ENCODE measurements at regions not wholly inside any gene's neighbourhood (a gene's known extent, or its start where the extent isn't known, plus 50 kb on each side); places are given as distances from the start of the nearest gene placed in this dataset.

DNA sequence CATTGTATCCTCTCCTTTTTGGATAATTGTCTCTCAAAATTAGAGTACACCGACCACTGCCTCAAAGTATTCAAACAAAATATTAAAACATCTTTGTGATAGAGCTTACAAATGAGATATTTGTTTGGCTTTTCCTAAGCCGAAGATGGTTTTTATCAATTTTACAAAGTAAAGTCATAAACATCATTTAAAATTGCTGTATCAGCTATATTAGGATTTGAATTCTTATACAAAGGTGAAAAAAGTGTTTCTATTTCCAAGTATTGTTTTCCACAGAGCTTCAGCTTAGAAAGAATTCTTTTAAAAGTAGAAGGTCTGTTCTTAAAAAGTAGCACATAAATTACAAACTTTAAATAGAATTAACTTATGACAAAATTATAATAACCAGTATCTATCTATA lies 116.6 kb upstream of the IFNE start:
- Histone ChIP-seq H3K27me3 (ENCODE audit: low read depth) (peaks cover 24% of the 10 kb centered on the region), H3K27ac (replicated peaks) (no peak overlapping the region), H3K9me3 (replicated peaks) (no peaks in the 10 kb centered on the region), H3K4me3 (no peak overlapping the region), H3K4me1 (no peaks in the 10 kb centered on the region), H3K36me3 (no peaks in the 10 kb centered on the region)
- TF ChIP-seq, protein P1, sequence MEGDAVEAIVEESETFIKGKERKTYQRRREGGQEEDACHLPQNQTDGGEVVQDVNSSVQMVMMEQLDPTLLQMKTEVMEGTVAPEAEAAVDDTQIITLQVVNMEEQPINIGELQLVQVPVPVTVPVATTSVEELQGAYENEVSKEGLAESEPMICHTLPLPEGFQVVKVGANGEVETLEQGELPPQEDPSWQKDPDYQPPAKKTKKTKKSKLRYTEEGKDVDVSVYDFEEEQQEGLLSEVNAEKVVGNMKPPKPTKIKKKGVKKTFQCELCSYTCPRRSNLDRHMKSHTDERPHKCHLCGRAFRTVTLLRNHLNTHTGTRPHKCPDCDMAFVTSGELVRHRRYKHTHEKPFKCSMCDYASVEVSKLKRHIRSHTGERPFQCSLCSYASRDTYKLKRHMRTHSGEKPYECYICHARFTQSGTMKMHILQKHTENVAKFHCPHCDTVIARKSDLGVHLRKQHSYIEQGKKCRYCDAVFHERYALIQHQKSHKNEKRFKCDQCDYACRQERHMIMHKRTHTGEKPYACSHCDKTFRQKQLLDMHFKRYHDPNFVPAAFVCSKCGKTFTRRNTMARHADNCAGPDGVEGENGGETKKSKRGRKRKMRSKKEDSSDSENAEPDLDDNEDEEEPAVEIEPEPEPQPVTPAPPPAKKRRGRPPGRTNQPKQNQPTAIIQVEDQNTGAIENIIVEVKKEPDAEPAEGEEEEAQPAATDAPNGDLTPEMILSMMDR (IDR thresholded peaks at IDR 0.05; ENCODE audit: borderline replicate concordance) = no peak
- no peak for DNase-seq
- intact Hi-C loops (cut with micrococcal nuclease) = no loop called here

DNA sequence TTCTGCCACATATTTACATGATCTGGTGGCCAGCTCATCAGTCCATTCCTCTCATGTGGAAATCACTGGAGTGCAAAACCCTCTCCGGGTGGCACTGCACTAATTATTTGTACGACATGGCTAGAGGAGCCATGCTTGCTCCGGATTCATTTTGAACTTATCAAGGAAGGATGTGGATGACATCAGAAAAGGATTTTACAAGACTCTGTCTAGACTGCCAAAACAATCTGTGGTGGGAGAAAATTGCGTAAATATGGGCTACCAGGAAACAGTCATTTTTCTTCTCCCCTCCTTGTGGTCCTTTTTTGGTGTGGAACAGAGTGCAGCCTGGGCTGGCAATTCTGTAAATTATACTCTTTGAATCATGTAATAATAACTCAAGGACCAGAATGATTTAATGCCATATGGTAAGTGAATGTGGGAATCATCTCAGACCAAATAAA lies 123.4 kb upstream of the IFNE start:
- TF ChIP-seq, protein P1 (IDR thresholded peaks at IDR 0.05; ENCODE audit: borderline replicate concordance) = no peak
- intact Hi-C loops (cut with micrococcal nuclease) = no loop called here
- H3K27ac ChIP-seq (replicated peaks) = no peak overlapping the region
- H3K36me3 ChIP-seq = no peaks in the 10 kb centered on the region
- peaks cover 5% of the 10 kb centered on the region for H3K27me3 ChIP-seq (ENCODE audit: low read depth)
- no peak for DNase-seq
- no peaks in the 10 kb centered on the region for H3K9me3 ChIP-seq (replicated peaks)
- no peaks in the 10 kb centered on the region for H3K4me1 ChIP-seq
- no peak overlapping the region for H3K4me3 ChIP-seq

DNA sequence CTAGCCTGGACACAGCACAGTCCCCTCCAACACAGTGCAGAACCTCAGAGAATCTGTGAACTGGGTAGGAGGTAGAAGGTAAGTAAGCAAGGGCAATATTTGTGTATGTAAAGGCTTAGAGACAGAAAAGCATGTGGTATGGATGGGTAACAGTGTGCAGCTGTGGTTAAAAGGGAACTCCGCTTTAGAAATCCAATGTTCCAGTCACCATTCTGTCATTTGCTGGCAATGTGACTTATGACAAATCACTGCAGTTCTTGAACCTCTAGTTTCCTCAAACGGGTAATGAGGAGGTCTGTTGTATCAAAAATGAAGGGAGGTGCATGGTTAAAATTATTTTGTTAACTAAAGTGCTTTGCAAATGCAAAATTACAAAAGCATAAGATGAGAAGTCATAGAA lies 125.5 kb upstream of the IFNE start:
- TF ChIP-seq, protein P1 (IDR thresholded peaks at IDR 0.05; ENCODE audit: borderline replicate concordance) = no peak

DNA sequence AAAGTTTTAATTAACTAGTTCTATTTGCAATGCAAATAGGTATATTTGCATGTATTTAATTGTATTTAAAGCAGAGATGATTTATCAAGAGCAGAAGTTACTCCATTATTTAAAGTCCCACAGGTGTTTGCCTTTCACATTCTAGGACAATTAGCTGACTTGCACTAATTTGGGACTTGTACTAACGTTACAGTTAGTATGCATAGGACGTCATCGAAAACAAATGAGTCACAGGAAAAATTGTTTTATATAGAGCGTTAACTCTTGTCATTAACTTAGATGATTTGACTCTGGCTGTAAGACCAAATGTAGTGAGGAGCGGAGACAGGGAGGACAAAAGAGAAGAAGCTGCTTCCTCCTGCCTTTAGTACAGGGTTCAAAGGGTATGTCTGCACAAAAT lies 126.1 kb upstream of the IFNE start:
- no peaks in the 10 kb centered on the region for H3K9me3 ChIP-seq (replicated peaks)
- no peak overlapping the region for H3K4me3 ChIP-seq
- H3K27me3 ChIP-seq (ENCODE audit: low read depth) = peaks cover 2% of the 10 kb centered on the region
- H3K4me1 ChIP-seq = no peaks in the 10 kb centered on the region
- TF ChIP-seq, protein P1 (IDR thresholded peaks at IDR 0.05; ENCODE audit: borderline replicate concordance) = no peak
- H3K36me3 ChIP-seq = no peaks in the 10 kb centered on the region
- DNase-seq = no peak
- intact Hi-C loops (cut with micrococcal nuclease) = no loop called here
- no peak overlapping the region for H3K27ac ChIP-seq (replicated peaks)

More for the DNA sequence above, 125.5 kb upstream of the IFNE start:
- no peak overlapping the region for H3K27ac ChIP-seq (replicated peaks)
- intact Hi-C loops (cut with micrococcal nuclease) = no loop called here
- no peaks in the 10 kb centered on the region for H3K36me3 ChIP-seq
- H3K27me3 ChIP-seq (ENCODE audit: low read depth) = no peaks in the 10 kb centered on the region
- no peaks in the 10 kb centered on the region for H3K9me3 ChIP-seq (replicated peaks)
- no peaks in the 10 kb centered on the region for H3K4me1 ChIP-seq
- H3K4me3 ChIP-seq = no peak overlapping the region
- no peak for DNase-seq

DNA sequence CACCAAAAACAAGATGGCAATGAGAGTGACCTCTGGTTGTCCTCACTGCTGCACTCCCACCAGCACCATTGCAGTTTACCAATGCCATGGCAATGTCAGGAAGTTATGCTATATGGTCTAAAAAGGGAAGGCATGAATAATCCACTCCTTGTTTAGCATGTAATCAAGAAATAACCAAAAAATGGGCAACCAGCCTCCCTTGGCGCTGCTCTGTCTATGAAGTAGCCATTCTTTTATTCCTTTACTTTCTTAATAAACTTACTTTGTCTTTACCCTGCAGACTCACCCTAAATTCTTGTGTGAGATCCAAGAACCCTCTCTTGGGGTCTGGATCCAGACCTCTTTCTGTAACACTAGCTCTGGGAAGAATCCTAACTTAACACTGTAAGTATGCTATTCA lies 127.4 kb upstream of the IFNE start:
- TF ChIP-seq, protein P1 (IDR thresholded peaks at IDR 0.05; ENCODE audit: borderline replicate concordance) = no peak
- Histone ChIP-seq H3K27ac (replicated peaks) (no peak overlapping the region), H3K9me3 (replicated peaks) (no peaks in the 10 kb centered on the region), H3K27me3 (ENCODE audit: low read depth) (peaks cover 6% of the 10 kb centered on the region), H3K4me3 (no peak overlapping the region), H3K4me1 (no peaks in the 10 kb centered on the region), H3K36me3 (no peaks in the 10 kb centered on the region)
- DNase-seq = no peak
- intact Hi-C loops (cut with micrococcal nuclease) = no loop called here

DNA sequence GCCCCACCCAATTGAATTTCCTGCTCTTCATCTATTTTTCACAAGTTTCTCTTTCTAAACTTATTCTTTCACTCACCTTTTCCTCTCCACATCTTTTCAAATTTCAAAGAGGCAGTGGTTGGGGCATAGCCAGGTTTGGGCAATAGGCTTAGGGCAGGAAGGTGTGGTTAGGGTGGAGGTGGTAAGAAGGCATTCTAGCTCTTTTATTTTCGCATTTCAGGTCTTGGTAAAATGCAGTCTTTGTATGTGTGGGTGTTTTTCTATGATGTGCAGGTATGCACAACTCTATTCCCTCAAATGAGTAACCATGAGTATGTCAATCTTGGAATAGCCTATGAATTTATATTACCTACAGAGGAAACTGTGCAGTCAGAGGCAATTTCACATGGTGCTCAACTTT lies 129.8 kb upstream of the IFNE start:
- no peak overlapping the region for H3K4me3 ChIP-seq
- TF ChIP-seq, protein P1 (IDR thresholded peaks at IDR 0.05; ENCODE audit: borderline replicate concordance) = no peak
- intact Hi-C loops (cut with micrococcal nuclease) = no loop called here
- no peaks in the 10 kb centered on the region for H3K9me3 ChIP-seq (replicated peaks)
- H3K36me3 ChIP-seq = no peaks in the 10 kb centered on the region
- H3K27me3 ChIP-seq (ENCODE audit: low read depth) = peaks cover 6% of the 10 kb centered on the region
- H3K27ac ChIP-seq (replicated peaks) = no peak overlapping the region
- DNase-seq = no peak
- H3K4me1 ChIP-seq = no peaks in the 10 kb centered on the region
